Fibroblast of villous mesenchyme (primary cell): ENCODE measurements at regions not wholly inside any gene's neighbourhood (a gene's known extent, or its start where the extent isn't known, plus 50 kb on each side); places are given as distances from the start of the nearest gene placed in this dataset.

Source experiments
- DNase-seq: peaks from one replicate; pipeline ENCODE4 v3.0.0-alpha.2; 2010; ENCODE audit warnings: low read depth
- H3K4me3 ChIP-seq: 2 replicates; pipeline ENCODE4 v1.5.1; 2011; ENCODE audit warnings: low read depth, mild to moderate bottlenecking, low read length
- TF ChIP-seq, protein P1 (sequence below): IDR thresholded peaks from 2 replicates; pipeline ENCODE4 v1.5.1; 2012; ENCODE audit warnings: low read depth, mild to moderate bottlenecking, low read length; ENCODE audit not compliant: insufficient read depth

DNA sequence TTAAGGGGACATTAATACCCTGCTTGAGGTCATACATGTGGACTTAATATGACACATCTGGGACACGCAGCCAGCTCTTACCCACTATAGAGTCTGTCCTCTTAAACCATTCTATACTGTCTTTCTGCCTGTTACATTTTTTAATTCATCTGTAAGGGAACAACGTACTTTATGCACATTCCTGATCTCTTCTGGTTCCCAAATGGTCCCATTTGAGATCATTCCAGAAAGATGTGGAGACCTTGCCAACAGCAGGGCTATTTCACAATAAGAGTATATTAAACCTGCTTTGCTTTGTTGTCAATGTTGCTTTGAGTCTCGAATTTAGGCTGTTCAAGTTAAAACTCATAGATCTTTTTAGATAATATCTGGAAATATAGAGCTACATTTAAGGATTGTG is 332.2 kb upstream of the RAG2 start:
- no peak overlapping the region for H3K4me3 ChIP-seq
- no peak for DNase-seq
- TF ChIP-seq, protein P1, sequence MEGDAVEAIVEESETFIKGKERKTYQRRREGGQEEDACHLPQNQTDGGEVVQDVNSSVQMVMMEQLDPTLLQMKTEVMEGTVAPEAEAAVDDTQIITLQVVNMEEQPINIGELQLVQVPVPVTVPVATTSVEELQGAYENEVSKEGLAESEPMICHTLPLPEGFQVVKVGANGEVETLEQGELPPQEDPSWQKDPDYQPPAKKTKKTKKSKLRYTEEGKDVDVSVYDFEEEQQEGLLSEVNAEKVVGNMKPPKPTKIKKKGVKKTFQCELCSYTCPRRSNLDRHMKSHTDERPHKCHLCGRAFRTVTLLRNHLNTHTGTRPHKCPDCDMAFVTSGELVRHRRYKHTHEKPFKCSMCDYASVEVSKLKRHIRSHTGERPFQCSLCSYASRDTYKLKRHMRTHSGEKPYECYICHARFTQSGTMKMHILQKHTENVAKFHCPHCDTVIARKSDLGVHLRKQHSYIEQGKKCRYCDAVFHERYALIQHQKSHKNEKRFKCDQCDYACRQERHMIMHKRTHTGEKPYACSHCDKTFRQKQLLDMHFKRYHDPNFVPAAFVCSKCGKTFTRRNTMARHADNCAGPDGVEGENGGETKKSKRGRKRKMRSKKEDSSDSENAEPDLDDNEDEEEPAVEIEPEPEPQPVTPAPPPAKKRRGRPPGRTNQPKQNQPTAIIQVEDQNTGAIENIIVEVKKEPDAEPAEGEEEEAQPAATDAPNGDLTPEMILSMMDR, result no peak

DNA sequence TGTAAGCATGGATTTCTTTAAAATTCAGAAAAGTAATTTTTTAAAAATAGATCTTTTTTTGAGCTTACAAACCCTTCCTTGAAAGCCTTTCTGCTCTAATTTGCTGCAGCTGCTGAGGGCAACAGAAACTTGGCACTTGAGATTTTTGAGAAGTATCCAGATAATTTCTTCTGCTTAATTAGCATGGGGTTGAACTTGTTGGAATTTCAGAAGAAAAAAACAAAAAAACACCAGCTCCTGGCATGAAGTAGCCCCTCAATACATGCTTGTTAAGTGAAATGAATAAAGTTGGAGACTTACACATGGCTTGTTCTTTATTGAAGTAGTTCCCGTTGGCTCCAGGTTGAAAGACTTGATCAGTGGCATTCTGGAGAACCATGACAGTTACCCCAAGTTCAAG is 331.4 kb upstream of the RAG2 start:
- DNase-seq, result no peak
- TF ChIP-seq, protein P1, result no peak
- no peak overlapping the region for H3K4me3 ChIP-seq

DNA sequence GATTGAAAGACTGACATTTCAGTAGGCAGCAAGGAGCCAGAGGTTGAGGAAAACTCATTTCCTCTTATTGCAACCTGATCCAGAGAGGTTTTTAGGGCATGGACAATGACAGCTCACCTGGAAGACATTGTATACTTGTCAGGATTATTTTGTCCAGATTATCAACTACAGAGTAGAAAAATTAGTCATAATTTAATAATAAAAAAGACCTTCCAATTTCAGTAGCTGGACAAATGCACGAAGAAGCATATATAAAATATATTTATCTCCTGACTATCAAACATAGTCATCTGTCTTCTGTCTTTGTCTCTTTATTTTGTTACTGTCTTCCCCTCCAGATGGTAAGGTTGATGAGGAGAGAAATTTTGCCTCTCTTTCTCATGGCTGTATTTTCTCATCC is 330.6 kb upstream of the RAG2 start:
- no peak overlapping the region for H3K4me3 ChIP-seq
- DNase-seq, result no peak
- TF ChIP-seq, protein P1, result no peak

DNA sequence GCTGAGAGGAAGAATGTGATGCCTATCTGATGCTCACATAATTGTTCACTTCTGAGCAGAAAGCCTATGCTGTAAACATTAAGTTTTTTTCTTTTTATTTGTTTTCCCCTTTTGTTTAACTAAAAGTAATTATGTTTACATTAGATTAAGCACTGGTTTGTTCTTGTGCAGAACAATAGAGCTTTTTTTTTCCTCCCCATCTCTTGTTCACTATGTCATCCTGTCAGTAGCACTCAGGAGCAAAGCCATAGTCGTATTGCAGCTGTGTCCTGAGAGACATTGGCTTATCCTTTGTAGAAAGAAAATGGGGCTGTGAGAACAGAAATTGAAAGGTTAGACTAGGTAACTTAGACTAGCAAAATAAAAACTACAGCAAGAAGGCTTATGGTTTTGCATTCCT is 301.8 kb upstream of the RAG2 start:
- no peak overlapping the region for H3K4me3 ChIP-seq
- DNase-seq, result no peak
- TF ChIP-seq, protein P1, result no peak

DNA sequence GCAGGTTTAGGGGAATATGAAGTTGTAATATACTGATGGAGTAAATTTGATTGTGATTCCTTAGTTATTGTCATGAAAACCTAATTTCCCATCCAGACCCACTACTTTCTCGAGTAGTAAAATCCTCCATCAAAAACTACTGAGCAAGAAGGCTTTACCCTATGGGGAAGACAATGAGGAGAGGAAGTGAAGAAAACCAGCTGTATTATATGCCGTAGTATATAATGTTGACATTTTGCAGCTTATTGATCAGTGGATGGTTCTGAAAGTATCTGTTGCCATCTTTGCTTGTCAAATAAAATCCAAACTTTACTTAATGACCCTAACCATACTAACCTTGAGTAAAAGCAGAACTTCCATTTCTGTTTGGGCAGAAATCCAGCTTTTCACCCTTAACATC is 292.8 kb upstream of the RAG2 start:
- TF ChIP-seq, protein P1, result no peak
- DNase-seq, result no peak
- no peak overlapping the region for H3K4me3 ChIP-seq

DNA sequence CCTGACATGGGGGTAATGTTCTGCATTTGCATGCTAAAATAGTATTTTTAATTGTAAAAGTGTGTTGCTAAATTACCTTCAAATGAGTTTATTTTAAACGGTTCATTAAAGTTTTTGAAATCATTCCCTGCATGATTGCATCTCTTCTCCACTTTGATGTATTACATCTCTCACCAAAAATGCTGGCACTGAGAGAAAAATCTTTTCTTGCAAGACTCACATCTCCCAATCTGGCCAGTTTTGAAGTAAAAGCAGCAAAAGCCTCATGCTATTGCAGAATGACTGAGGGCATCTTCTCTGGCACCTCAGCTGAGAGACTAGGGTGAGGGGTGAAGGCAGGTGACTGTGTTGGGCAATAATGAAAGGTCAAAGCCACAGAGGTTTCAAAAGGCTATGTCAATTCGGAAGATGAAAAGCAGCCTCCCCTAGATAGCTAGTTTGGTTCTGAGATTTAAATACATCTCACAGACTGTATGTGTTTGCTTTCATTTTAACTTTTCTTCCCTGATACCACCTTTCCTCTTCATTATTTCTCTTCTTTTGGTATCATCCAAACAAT is 292.2 kb upstream of the RAG2 start:
- TF ChIP-seq, protein P1, result no peak
- no peak for DNase-seq
- H3K4me3 ChIP-seq, result no peak overlapping the region

DNA sequence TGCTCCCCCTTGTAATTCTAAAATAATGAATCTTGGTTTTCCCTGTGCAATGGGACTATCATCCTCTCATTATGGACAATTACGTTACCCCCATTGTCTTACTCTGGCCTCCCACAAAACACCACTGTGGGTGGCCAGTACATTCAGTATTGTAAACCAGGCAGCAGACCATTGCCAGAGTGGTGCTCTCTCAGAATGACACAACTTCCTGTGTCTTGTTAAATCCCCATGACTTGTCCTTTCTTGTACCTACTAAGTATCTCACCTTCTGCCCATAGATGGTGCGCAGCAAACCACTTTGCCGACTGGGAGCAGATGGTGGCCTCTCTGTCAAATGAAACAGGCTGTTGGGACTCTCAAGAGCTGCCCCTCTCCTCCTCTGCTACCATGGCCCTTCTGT is 287.1 kb upstream of the RAG2 start:
- no peak for DNase-seq
- TF ChIP-seq, protein P1, result no peak
- no peak overlapping the region for H3K4me3 ChIP-seq
